HepG2 (cell line): ENCODE measurements at regions not wholly inside any gene's neighbourhood (a gene's known extent, or its start where the extent isn't known, plus 50 kb on each side); places are given as distances from the start of the nearest gene placed in this dataset.

ENCODE experiments used
- ATF7-NPFF ChIP-seq: sonication (generic); formaldehyde crosslinking; IDR thresholded peaks from 2 replicates; pipeline ENCODE4 v1.8.1; 2023; ENCODE audit warnings: mild to moderate bottlenecking, low read depth, missing genetic modification reagents, moderate library complexity
- NFE2L2 ChIP-seq: fragments of 150-350 bp; IDR thresholded peaks from 2 replicates; pipeline ENCODE4 v1.6.1; 2014; ENCODE audit warnings: low read length
- RFX5 ChIP-seq: IDR thresholded peaks from 2 replicates; pipeline ENCODE4 v1.6.1; 2011; ENCODE audit warnings: low read depth, low read length, improper control_type of control experiment
- ZBTB20 ChIP-seq: sonication (generic); formaldehyde crosslinking; IDR thresholded peaks from 2 replicates; pipeline ENCODE4 v1.8.1; 2023; ENCODE audit warnings: missing genetic modification reagents, low read depth, mild to moderate bottlenecking, borderline replicate concordance
- ZBTB3 ChIP-seq: sonication (generic); formaldehyde crosslinking; IDR thresholded peaks from 2 replicates; pipeline ENCODE4 v1.4.0; 2020; ENCODE audit warnings: low read depth, mild to moderate bottlenecking, moderate library complexity, missing genetic modification reagents, borderline replicate concordance
- ZNF12 ChIP-seq: sonication (generic); formaldehyde crosslinking; IDR thresholded peaks from 2 replicates; pipeline ENCODE4 v1.5.0; 2020; ENCODE audit warnings: missing genetic modification reagents
- ZNF546 ChIP-seq: sonication (generic); formaldehyde crosslinking; conservative IDR thresholded peaks from 2 replicates; pipeline ENCODE4 v1.8.1; 2023; ENCODE audit warnings: mild to moderate bottlenecking, missing genetic modification reagents
- TF ChIP-seq, protein P1 (sequence below): sonication (generic); formaldehyde crosslinking; IDR thresholded peaks from 2 replicates; pipeline ENCODE4 v1.5.0; 2020; ENCODE audit warnings: mild to moderate bottlenecking, missing genetic modification reagents, borderline replicate concordance
- TF ChIP-seq, protein P2 (sequence below): sonication (generic); formaldehyde crosslinking; IDR thresholded peaks from 2 replicates; pipeline ENCODE4 v1.5.0; 2020; ENCODE audit warnings: mild to moderate bottlenecking, missing genetic modification reagents
- TF ChIP-seq, protein P3 (sequence below): IDR thresholded peaks from 2 replicates; pipeline ENCODE4 v1.6.1; 2012; ENCODE audit warnings: inconsistent platforms
- TF ChIP-seq, protein P4 (sequence below): sonication (generic); formaldehyde crosslinking; IDR thresholded peaks from 2 replicates; pipeline ENCODE4 v1.8.0; 2022; ENCODE audit warnings: missing genetic modification reagents, mild to moderate bottlenecking, borderline replicate concordance

DNA sequence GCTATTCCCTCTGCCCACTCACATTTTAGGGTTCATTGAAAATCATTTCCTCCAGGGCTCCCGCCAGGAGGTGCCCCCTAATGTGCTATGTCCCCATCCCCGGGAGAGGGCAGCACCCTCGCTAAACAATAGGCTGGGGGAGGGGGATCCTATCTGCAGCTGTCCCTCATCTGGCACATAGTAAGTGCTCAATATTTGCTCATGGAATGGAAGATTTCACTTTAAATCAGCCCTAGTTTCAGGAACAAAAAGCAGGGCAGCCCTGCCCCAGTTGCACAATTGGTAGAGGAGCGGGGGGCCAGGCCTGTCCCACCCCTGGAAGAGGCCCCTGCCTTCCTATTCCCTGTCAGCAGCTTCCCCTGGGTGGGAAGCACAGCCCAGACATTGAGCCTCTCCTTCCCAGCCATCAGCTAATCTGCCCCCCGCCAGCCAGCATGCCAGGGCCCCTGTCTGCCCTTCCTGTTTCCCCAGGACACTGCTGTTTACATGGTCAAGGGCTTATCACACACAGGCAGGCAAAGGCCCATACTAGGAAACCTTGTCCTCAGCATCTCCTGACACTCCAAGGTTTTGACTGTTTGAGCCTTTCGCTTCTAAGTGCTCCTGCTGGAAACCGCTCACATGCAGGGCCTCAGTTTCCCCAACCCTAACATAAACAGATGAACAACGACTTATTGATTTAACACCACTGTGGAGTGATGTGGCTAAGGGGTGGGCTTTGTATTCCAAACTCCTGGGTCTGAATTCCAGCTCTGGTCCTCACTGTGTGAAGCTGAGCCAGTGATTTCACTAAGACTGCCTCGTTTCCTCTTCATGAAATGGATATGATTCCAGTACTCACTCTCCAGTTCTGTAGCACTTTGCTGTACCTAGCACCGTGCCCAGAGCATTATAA is 130.7 kb upstream of the ZMIZ1 start (continued):
- TF ChIP-seq, protein P1, sequence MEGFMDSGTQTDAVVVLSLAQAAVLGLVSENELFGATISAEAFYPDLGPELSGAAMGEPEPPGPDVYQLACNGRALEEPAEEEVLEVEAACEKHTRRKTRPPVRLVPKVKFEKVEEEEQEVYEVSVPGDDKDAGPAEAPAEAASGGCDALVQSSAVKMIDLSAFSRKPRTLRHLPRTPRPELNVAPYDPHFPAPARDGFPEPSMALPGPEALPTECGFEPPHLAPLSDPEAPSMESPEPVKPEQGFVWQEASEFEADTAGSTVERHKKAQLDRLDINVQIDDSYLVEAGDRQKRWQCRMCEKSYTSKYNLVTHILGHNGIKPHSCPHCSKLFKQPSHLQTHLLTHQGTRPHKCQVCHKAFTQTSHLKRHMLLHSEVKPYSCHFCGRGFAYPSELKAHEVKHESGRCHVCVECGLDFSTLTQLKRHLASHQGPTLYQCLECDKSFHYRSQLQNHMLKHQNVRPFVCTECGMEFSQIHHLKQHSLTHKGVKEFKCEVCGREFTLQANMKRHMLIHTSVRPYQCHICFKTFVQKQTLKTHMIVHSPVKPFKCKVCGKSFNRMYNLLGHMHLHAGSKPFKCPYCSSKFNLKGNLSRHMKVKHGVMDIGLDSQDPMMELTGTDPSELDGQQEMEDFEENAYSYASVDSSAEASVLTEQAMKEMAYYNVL (CRISPR knock-in tag), result no peak
- TF ChIP-seq RFX5 (no peak), ZBTB20 (CRISPR knock-in tag) (no peak), ATF7-NPFF (CRISPR knock-in tag) (no peak), ZNF546 (CRISPR knock-in tag) (no peak; the same call in 1 of the 2 replicates), ZBTB3 (no peak), ZNF12 (no peak), NFE2L2 (no peak)
- TF ChIP-seq, protein P2, sequence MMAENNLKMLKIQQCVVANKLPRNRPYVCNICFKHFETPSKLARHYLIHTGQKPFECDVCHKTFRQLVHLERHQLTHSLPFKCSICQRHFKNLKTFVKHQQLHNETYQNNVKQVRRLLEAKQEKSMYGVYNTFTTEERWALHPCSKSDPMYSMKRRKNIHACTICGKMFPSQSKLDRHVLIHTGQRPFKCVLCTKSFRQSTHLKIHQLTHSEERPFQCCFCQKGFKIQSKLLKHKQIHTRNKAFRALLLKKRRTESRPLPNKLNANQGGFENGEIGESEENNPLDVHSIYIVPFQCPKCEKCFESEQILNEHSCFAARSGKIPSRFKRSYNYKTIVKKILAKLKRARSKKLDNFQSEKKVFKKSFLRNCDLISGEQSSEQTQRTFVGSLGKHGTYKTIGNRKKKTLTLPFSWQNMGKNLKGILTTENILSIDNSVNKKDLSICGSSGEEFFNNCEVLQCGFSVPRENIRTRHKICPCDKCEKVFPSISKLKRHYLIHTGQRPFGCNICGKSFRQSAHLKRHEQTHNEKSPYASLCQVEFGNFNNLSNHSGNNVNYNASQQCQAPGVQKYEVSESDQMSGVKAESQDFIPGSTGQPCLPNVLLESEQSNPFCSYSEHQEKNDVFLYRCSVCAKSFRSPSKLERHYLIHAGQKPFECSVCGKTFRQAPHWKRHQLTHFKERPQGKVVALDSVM (CRISPR knock-in tag), result no peak
- TF ChIP-seq, protein P3, sequence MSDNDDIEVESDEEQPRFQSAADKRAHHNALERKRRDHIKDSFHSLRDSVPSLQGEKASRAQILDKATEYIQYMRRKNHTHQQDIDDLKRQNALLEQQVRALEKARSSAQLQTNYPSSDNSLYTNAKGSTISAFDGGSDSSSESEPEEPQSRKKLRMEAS, result no peak; the same call in 1 of the 2 replicates
- TF ChIP-seq, protein P4, sequence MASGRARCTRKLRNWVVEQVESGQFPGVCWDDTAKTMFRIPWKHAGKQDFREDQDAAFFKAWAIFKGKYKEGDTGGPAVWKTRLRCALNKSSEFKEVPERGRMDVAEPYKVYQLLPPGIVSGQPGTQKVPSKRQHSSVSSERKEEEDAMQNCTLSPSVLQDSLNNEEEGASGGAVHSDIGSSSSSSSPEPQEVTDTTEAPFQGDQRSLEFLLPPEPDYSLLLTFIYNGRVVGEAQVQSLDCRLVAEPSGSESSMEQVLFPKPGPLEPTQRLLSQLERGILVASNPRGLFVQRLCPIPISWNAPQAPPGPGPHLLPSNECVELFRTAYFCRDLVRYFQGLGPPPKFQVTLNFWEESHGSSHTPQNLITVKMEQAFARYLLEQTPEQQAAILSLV (CRISPR knock-in tag), result no peak
- TF ChIP-seq, all 625 proteins: peak for 74
